Duodenal mucosa (tissue), 2 donors: ENCODE measurements at regions not wholly inside any gene's neighbourhood (a gene's known extent, or its start where the extent isn't known, plus 50 kb on each side); places are given as distances from the start of the nearest gene placed in this dataset.

Experiments used
- H3K27ac ChIP-seq: one replicate; pipeline ENCODE4 v1.7.0; 2013; ENCODE audit warnings: low read depth, low read length
- H3K27me3 ChIP-seq, 2 donors: one replicate each; pipeline ENCODE4 v1.7.0; 2013; ENCODE audit warnings: low read length in 2 of 2, control low read depth in 1 of 2; ENCODE audit not compliant: insufficient read depth in 2 of 2, control insufficient read depth in 1 of 2
- H3K36me3 ChIP-seq, 2 donors: one replicate each; pipeline ENCODE4 v1.7.0; 2013; ENCODE audit warnings: low read length in 2 of 2, control low read depth in 1 of 2; ENCODE audit not compliant: insufficient read depth in 2 of 2, control insufficient read depth in 1 of 2
- H3K4me1 ChIP-seq, 2 donors: one replicate each; pipeline ENCODE4 v1.7.0; 2013; ENCODE audit warnings: low read length in 2 of 2, control low read depth in 1 of 2; ENCODE audit not compliant: insufficient read depth in 2 of 2, control insufficient read depth in 1 of 2
- H3K4me3 ChIP-seq, 2 donors: one replicate each; pipeline ENCODE4 v1.7.0; 2013; ENCODE audit warnings: low read length in 2 of 2, low read depth in 1 of 2
- H3K9ac ChIP-seq, 2 donors: one replicate each; pipeline ENCODE4 v1.7.0; 2013; ENCODE audit warnings: low read length in 2 of 2, low read depth in 1 of 2
- H3K9me3 ChIP-seq, 2 donors: one replicate each; pipeline ENCODE4 v1.7.0; 2013; ENCODE audit warnings: low read length in 2 of 2, control low read depth in 1 of 2; ENCODE audit not compliant: control insufficient read depth in 1 of 2

DNA sequence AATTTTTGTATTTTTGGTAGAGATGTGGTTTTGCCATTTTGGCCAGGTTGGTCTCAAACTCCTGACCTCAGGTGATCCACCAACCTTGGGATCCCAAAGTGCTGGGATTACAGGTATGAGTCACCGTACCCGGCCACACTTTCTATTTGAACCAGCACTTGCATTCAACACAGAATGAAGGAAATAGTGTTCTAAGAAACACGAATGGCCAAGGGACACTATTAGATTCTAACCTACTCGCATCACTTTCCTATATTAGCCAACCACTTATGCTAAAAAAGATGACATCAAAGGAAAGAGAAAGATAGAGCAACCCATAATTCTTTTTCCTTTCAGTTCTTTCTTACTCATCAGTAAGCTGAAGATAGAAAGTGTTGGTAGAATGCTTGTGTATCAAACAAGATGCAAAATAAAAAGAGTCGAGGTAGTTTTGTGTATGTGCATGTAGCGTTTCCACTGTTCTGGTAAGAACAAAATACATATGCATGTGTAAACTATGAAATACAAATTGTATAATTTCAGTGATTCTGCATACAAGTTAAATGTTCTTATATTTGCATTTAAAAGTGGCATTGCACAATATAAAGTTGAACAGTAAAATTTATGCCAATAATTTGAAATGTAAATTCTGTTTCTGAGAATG lies 247.6 kb downstream of the CDCA7 start:
- no peaks in the 10 kb centered on the region for H3K4me1 ChIP-seq
- H3K9ac ChIP-seq: no peak overlapping the region
- H3K27me3 ChIP-seq: no peaks in the 10 kb centered on the region
- H3K9me3 ChIP-seq: no peaks in the 10 kb centered on the region
- no peak overlapping the region for H3K4me3 ChIP-seq
- H3K27ac ChIP-seq: no peak overlapping the region
- H3K36me3 ChIP-seq: no peaks in the 10 kb centered on the region

DNA sequence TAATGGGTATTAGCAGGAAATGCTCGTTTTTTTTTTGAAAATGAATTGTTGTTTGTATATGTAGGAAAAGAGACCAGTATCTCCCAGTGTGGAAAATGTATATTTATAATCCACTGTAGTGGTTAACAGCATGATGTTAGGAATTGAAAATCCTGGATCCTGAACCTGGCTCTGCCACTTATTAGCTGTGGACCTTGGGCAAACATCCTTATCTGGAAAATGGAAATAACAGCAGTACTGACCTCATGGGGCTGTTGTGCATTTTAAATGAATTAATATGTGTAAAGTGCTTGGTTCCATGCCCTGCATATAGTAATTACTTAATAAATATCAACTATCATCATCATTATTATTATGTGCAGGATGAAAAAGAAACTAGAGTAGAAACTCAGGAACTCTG lies 251.3 kb downstream of the CDCA7 start:
- no peaks in the 10 kb centered on the region for H3K4me1 ChIP-seq
- no peaks in the 10 kb centered on the region for H3K36me3 ChIP-seq
- no peak overlapping the region for H3K4me3 ChIP-seq
- no peak overlapping the region for H3K9ac ChIP-seq
- no peak overlapping the region for H3K27ac ChIP-seq
- no peaks in the 10 kb centered on the region for H3K9me3 ChIP-seq
- no peaks in the 10 kb centered on the region for H3K27me3 ChIP-seq

DNA sequence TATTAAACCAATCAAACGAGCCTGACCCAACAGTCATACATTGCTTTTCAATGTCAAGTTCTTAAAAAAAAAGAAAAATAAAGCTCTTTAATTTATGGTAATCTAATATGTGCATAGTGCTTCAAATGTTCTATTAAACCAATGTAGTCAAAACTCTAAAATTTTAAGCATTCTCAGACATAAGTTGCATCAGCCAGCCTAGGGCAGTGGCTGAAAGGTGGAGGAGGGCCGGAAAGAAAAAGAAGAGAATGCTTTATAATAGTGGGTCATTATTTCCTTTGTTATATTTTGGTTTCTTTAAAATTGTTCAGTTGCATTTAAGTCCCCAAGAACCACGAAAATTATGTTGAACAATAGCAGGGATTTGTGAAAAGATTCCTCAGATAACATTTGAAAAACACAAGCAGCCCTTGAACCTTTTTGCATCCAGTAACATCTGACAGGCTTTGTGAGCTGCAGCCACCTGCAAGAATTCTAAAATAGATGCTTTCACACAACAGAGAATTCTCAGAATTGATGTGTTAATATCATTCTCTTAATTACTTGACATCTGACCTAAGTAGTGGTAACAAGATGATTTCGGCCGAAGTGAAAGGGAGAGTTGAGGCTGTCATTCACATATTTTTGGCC lies 252.1 kb downstream of the CDCA7 start:
- Histone ChIP-seq H3K27ac (no peak overlapping the region), H3K4me1 (no peaks in the 10 kb centered on the region), H3K36me3 (no peaks in the 10 kb centered on the region), H3K9me3 (no peaks in the 10 kb centered on the region), H3K9ac (no peak overlapping the region), H3K27me3 (no peaks in the 10 kb centered on the region), H3K4me3 (no peak overlapping the region)

DNA sequence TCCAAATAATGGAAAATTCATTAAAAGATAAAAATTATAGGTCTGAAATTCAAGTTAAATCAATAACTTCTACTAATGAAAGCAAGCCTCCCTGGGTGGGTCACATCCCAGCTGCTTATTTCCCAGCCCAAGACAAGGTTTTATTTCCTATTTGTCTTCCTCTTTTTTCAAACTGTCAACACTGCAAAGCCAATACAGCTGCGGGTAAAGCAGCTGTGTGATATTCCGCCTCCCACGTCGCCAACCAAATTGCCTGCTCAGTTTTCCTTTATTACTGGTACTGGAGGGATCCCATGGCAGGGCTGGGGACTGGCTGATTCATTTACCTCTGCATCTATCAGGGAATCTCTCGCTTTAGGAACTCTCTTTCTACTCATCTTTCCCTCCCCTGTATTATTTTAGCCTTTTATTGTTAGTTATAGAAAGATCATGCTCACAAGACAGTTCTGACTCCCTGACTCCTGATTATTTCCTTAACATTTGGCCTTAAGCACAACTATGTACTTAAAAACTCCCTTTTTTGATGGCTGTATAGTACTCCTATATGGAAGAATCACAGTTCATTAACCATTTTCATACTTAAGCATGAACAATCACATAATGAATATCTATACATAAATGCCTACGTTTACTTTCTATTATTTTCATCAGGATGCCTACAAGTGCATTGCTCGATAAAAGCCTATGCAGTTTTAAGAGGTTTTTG lies 253.1 kb downstream of the CDCA7 start:
- no peak overlapping the region for H3K27ac ChIP-seq
- H3K4me1 ChIP-seq: no peaks in the 10 kb centered on the region
- H3K4me3 ChIP-seq: no peak overlapping the region
- H3K27me3 ChIP-seq: no peaks in the 10 kb centered on the region
- H3K9me3 ChIP-seq: no peaks in the 10 kb centered on the region
- no peaks in the 10 kb centered on the region for H3K36me3 ChIP-seq
- no peak overlapping the region for H3K9ac ChIP-seq

DNA sequence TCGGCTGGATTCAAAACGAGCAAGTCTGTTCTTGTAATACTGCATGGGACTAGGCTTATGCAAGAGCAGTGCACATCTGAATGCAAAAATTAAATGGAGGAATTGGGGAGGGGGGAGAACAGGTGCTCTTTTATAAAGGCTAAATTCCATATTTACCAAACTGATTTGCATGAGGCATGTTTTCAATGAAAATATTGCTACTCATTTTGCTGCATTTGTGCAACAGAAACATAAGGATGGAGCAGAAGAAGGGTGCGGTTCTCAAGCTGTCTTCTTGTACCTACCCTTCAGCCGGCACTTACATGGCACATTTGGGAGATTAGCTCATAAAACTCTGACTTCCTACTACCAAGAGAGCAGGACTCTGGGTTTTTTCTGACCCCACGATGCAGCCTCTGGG lies 256.4 kb downstream of the CDCA7 start:
- Histone ChIP-seq H3K9me3 (no peaks in the 10 kb centered on the region), H3K4me1 (peaks cover 0 to 5% of the 10 kb centered on the region in 2 donors), H3K9ac (no peak overlapping the region), H3K27ac (no peak overlapping the region), H3K36me3 (no peaks in the 10 kb centered on the region), H3K27me3 (no peaks in the 10 kb centered on the region), H3K4me3 (no peak overlapping the region)

DNA sequence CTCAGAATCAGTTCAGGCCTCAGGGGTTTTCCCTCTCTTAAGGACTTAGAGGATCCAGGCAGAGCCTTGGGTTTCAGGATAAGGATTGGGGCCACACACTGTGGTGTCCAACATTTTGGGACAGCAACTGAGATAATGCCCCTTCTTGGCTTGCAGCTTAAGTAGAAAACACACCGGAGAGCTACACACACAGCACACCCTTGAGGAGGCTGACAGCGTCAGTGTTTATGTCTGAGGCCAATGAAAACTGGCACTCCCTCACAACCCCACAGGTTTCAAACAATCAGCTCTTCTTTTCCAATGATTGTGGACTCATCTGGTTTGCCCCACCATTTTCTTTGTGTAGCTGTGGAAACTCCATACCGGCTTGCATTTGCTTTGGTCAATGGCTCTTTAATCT lies 257.7 kb downstream of the CDCA7 start:
- Histone ChIP-seq H3K9me3 (no peaks in the 10 kb centered on the region), H3K27me3 (no peaks in the 10 kb centered on the region), H3K9ac (no peak overlapping the region), H3K36me3 (no peaks in the 10 kb centered on the region), H3K4me3 (no peak overlapping the region), H3K4me1 (peaks cover 0 to 5% of the 10 kb centered on the region in 2 donors), H3K27ac (no peak overlapping the region)

DNA sequence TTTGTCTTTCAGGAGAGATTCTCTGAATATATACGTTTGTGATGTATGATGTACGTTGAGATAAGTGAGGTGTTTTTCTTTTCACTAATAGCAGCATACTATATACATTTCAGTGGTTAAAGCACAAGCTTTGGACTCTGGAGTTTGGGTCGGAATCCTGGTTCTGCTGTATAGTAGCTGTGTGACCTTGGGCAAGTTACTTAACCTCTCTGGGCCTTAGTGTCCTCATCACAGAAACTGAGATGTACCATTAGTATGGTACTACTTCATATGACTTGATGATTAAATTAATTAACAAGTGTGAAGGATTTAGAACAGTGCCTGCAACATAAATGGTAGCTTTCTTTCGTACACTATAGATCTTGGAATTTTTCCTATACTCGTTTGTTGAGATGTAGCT lies 258.7 kb downstream of the CDCA7 start:
- Histone ChIP-seq H3K9me3 (no peaks in the 10 kb centered on the region), H3K36me3 (no peaks in the 10 kb centered on the region), H3K9ac (no peak overlapping the region), H3K4me1 (peaks cover 0 to 5% of the 10 kb centered on the region in 2 donors), H3K4me3 (no peak overlapping the region), H3K27ac (no peak overlapping the region), H3K27me3 (no peaks in the 10 kb centered on the region)

DNA sequence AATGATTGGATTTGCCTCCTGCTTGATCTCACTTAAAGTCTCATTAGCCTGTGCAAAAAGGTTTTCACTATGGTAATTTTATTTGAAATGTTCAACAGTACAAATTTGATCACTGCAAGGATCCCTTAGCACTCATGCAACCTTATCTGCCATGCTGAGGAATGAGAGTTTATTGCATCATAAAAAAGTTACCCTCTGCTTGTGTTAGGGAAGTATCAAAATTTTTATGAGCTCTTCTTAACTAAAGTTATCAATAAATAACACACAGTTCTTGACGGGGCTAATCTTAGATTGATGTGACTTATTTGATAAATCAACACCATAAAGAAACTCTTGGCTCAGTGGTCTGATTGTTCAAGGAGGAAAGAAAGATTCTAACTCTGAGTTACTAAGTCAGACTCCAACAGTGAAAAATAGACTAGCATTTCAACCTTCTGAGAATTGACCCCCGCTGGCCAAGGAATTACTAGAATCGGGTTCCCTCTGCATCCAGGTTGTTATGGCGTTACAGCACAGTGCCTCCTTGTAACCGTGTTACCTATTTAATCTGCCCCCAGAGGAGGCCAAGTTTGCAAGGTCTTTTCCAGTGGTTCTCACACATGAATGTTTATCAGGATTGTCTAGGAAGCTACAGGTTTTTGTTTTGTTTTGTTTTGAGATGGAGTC lies 259.7 kb downstream of the CDCA7 start:
- no peak overlapping the region for H3K9ac ChIP-seq
- no peak overlapping the region for H3K4me3 ChIP-seq
- H3K9me3 ChIP-seq: no peaks in the 10 kb centered on the region
- no peaks in the 10 kb centered on the region for H3K36me3 ChIP-seq
- H3K27ac ChIP-seq: no peak overlapping the region
- H3K27me3 ChIP-seq: no peaks in the 10 kb centered on the region
- peaks cover 0 to 5% of the 10 kb centered on the region in 2 donors for H3K4me1 ChIP-seq

DNA sequence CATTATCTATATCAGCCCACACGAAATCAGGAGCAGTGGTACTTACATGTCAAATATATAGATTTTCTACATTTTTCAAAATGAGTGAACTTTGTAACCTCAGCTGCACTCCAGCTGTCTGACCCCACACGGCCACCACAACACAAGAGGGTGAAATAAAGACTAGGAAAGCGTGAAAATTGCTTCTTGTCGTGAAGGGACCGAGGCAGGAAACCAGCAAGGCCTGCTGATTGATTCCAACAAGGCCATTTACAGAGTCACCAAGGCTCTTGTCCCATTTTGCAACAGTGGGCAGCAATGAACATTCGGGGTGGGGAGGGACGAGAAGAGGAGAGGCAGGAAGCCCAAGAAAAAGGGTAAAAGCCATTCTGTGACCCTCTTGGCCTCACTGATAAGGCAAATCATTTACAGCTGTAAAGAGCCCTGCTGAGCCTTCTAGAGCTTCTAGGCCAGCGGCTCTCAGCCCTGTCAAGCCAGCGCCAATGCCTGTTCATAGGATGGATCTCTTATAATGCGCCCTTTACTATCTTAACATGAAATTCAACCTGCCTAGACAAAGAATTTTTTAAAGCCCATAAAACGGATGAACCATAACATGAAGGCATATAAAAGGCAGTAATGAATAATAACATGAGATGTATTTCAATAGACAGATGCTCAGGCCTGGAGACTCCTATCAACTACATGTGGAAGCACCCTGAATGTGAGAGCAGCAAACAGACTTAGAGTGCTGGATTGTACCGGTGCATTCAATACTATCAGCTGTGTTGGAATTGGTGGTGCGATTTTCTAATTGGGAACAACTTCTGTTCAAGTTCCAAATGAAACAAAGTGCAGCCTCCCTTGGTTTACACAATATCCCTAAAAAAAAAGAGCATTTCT lies 269.0 kb downstream of the CDCA7 start:
- Histone ChIP-seq H3K9me3 (no peaks in the 10 kb centered on the region), H3K4me3 (no peak overlapping the region), H3K9ac (no peak overlapping the region), H3K27me3 (no peaks in the 10 kb centered on the region), H3K4me1 (no peaks in the 10 kb centered on the region), H3K27ac (no peak overlapping the region), H3K36me3 (no peaks in the 10 kb centered on the region)
